HG03280 (cell line): ENCODE measurements at regions not wholly inside any gene's neighbourhood (a gene's known extent, or its start where the extent isn't known, plus 50 kb on each side); places are given as distances from the start of the nearest gene placed in this dataset.
A peak's percentile ranks its signal among the peaks of the same experiment; 100 is the strongest.
"Not testable (repeated sequence)": the region's sequence is repeated elsewhere in the genome, so short reads cannot be mapped to it uniquely, and the experiment has no call there.

Experiments used
- ATAC-seq: cut with Tn5 transposase; IDR thresholded peaks from one replicate; pipeline ENCODE4 v1.9.1; 2021; ENCODE audit warnings: mild to moderate bottlenecking, moderate library complexity; ENCODE audit not compliant: unreplicated experiment

DNA sequence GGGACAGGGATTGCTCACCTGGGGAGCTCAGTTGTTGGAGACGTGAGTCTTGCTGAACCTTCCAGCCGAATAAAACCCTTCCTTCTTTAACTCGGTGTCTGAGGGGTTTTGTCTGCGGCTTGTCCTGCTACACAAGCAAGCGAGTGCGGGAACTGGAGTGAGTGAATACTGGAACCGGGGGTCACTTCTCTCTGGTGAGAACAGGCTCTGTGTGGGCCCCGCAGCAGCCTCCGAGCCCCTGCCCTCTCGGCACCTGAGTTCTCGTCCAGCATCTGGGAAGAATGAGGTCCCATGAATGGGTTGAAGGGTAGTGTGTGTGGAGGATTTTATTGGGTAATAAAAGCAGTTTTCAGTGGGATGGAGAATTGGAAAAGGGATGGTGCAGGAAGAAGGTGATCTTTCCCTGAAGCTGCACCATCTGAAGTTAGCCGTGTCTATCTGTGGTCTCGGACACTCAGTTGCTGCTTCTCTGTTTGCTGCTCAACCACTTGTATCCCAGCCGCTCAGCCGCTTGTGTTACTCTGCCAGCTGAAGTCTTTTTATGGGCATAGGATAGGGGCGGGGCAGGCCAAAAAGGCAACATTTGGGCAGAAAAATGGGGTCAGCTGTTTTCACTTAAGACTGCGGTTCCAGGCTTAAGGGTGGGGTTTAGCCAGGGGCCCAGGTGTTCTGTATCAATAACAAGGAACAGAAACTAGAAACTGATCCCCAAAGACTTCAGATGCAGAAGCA lies 450.6 kb upstream of the CAMK1G start:
- ATAC-seq, result no peak

- peak; percentile 80 for ATAC-seq
Observed at GRCh38 chr1:209134001-209134400, 449.5 kb upstream of the CAMK1G start.

- no peak for ATAC-seq
Observed at GRCh38 chr1:209143916-209144315, 439.6 kb upstream of the CAMK1G start.

DNA sequence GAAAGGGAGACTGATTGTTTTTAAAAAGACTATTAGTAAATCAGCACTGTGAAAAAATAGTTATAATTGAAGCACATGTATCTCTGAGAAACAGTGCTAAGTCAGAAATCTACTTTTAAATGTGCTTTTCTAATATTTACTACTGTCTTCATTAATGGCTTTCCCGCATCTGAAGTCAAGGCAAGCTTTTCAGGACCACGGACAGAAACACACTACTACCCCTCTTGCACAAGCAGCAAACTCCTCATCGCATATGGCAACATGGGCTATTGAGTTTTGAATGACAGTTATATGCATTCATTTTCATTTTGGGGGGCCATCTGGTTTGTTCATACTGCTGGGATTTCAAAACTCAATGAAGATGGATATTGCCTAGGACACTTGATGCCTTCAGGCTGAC lies 433.4 kb upstream of the CAMK1G start:
- ATAC-seq, result no peak

GRCh38 chr1:209153411-209153810 lies 430.1 kb upstream of the CAMK1G start:
- no peak for ATAC-seq

DNA sequence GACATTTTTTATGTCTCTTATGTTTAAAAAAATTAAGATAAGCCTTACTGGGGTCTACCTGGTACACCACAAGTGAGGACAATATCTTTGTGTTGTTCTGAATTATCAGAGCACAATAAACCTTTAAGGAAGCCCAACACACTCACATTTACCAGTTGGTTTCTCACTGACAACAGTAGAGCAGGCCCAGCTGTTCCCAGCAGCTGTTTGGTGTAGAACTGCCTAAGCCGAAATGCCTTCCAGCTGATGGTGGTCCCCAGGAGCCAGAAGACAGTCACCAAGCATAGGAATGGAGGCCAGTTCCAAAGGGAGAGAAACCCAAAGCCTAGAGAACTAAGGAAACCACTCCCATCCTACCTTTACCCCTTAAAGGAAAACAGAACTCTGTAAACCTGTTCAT lies 428.6 kb upstream of the CAMK1G start:
- ATAC-seq, result no peak

GRCh38 chr1:209155546-209155945 lies 428.0 kb upstream of the CAMK1G start:
- no peak for ATAC-seq

- ATAC-seq, result no peak
Observed at GRCh38 chr1:209156991-209157390, 426.5 kb upstream of the CAMK1G start.

GRCh38 chr1:209157546-209158249 lies 425.8 kb upstream of the CAMK1G start:
- no peak for ATAC-seq

GRCh38 chr1:209158851-209159250 lies 424.7 kb upstream of the CAMK1G start:
- ATAC-seq, result no peak

GRCh38 chr1:209160230-209160629 lies 423.3 kb upstream of the CAMK1G start:
- ATAC-seq, result no peak

DNA sequence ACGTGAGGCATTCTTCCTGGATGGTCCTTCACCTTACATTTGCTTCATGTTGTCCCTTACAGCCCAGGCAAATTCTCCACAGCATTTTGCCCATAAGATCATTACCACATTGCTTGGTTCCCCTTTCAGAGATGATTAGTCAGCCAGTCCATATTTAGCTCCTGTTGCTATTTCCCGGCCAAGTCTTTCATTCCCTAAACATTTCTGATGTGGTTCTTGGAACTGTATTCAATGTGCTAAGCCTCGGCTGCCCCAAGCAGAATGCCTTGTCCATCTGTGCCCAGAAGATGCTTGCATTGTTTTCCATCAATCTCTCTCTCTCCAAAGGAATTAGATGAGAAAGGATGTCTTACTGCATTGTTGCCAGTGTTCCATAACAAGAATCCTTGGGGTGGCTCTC lies 420.9 kb upstream of the CAMK1G start:
- no peak for ATAC-seq

- ATAC-seq, result no peak
Observed at GRCh38 chr1:209168204-209168603, 415.3 kb upstream of the CAMK1G start.

- ATAC-seq, result no peak
Observed at GRCh38 chr1:209171151-209171550, 412.4 kb upstream of the CAMK1G start.

- ATAC-seq, result no peak
Observed at GRCh38 chr1:209172286-209172685, 411.2 kb upstream of the CAMK1G start.

- not testable (repeated sequence) for ATAC-seq
Observed at GRCh38 chr1:209172792-209173542, 410.5 kb upstream of the CAMK1G start.

DNA sequence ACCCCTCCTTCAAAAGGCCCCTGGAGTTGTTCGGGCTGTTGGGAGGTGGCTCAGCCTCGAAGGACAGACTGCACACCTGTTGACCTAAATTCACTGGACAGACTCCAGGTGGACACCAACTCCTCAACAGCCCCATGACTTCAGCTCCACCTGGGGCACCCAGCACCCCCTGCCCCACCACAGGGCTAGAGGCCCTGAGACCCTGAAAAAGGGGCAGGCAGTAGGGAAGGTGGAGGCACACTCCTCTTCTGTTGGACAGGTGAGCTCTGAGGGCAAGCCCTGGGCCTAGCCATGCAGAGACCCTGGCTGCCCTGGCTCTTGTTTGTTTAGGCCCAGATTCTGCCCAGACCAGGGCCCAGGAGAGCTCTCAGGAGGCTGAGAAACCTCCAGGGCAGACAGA lies 409.7 kb upstream of the CAMK1G start:
- ATAC-seq, result not testable (repeated sequence)

- ATAC-seq, result no peak
Observed at GRCh38 chr1:209176866-209177430, 406.6 kb upstream of the CAMK1G start.

DNA sequence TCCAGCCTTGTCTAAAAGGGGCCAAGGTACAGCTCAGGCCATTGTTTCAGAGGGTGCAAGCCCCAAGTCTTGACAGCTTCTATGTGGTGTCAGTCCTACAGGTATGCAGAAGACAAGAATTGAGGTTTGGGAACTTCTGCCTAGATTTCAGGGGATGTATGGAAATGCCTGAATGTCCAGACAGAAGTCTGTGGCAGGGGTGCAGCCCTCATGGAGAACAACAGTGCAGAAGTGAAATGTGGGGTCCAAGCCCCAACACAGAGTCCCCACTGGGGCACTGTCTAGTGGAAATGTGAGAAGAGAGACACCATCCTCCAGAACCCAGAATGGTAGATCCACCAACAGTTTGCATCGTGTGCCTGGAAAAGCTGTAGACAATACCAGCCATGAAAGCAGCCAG lies 400.3 kb upstream of the CAMK1G start:
- no peak for ATAC-seq

GRCh38 chr1:209187589-209187988 lies 395.9 kb upstream of the CAMK1G start:
- ATAC-seq, result no peak

DNA sequence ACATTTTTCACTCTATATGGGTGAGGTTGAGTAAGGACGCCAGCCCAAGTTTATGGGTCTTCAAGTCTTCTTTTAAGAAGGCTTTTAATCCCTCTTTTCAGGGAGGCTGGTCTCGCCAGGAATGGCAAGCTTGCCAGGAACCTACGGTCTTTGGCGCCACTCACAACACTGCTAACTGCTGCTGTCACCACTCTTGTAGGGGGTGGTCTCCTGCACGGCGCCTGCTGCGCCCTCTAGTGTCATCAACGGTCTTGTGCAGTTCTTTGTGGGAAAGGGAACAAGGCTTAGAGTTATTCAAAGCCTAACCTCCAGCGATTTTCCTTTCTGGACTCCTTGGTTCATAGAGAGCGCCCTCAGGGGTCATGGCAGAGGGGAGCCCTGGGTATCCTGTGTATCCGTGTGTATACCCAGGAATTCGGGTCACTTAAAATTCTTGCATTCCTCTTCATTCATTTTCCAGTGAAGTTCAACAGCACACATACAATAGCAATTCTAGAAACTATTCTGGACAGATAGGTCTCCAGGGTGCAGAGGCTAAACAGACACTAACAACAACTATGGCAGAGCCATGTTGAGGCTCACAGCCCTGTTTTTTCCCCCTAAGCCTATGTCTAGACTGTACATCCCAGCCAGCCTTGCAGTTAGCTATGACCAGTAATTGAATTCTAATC lies 392.8 kb upstream of the CAMK1G start:
- ATAC-seq, result peak; percentile 96
